IPS DF 4.7 (cell line): ENCODE measurements at regions not wholly inside any gene's neighbourhood (a gene's known extent, or its start where the extent isn't known, plus 50 kb on each side); places are given as distances from the start of the nearest gene placed in this dataset.
"Not testable (repeated sequence)": the region's sequence is repeated elsewhere in the genome, so short reads cannot be mapped to it uniquely, and the experiment has no call there.

Experiments used
- DNase-seq: peaks from one replicate; pipeline ENCODE4 v3.0.0-alpha.2; 2013; ENCODE audit warnings: low spot score; ENCODE audit errors: extremely low read depth

- no peak for DNase-seq
These were observed 156.8 kb upstream of the STS start for GRCh38 chrX:6990552-6991193.

- DNase-seq: no peak
These were observed 157.7 kb upstream of the STS start for GRCh38 chrX:6989858-6990257.

GRCh38 chrX:6988694-6989093 is 158.8 kb upstream of the STS start:
- not testable (repeated sequence) for DNase-seq

GRCh38 chrX:6986915-6987314 is 160.6 kb upstream of the STS start:
- DNase-seq: no peak

GRCh38 chrX:6985537-6985936 is 162.0 kb upstream of the STS start:
- no peak for DNase-seq

- no peak for DNase-seq
These were observed 164.1 kb upstream of the STS start for GRCh38 chrX:6983207-6983955.

- no peak for DNase-seq
These were observed 165.7 kb upstream of the STS start for GRCh38 chrX:6981718-6982406.

GRCh38 chrX:6980981-6981380 is 166.5 kb upstream of the STS start:
- DNase-seq: no peak

- no peak for DNase-seq
These were observed 179.3 kb upstream of the STS start for GRCh38 chrX:6968231-6968630.

- DNase-seq: no peak
These were observed 181.8 kb upstream of the STS start for GRCh38 chrX:6965729-6966128.

- no peak for DNase-seq
These were observed 185.5 kb upstream of the STS start for GRCh38 chrX:6962006-6962355.

GRCh38 chrX:6961286-6962005 is 186.1 kb upstream of the STS start:
- DNase-seq: no peak

- DNase-seq: peak; percentile 22
These were observed 188.5 kb upstream of the STS start for GRCh38 chrX:6959006-6959405.

GRCh38 chrX:6954836-6955235 is 192.7 kb upstream of the STS start:
- no peak for DNase-seq

- DNase-seq: no peak
These were observed 201.3 kb upstream of the STS start for GRCh38 chrX:6946168-6946567.

GRCh38 chrX:6941041-6941440 is 206.5 kb upstream of the STS start:
- no peak for DNase-seq

- DNase-seq: not testable (repeated sequence)
These were observed 214.6 kb upstream of the STS start for GRCh38 chrX:6932942-6933341.

- no peak for DNase-seq
These were observed 217.1 kb upstream of the STS start for GRCh38 chrX:6930307-6930849.

GRCh38 chrX:6924443-6925077 is 223.0 kb upstream of the STS start:
- no peak for DNase-seq

GRCh38 chrX:6917666-6918065 is 229.8 kb upstream of the STS start:
- no peak for DNase-seq

- DNase-seq: no peak
These were observed 237.3 kb upstream of the STS start for GRCh38 chrX:6910218-6910617.
